GM12878 (cell line): ENCODE measurements at regions not wholly inside any gene's neighbourhood (a gene's known extent, or its start where the extent isn't known, plus 50 kb on each side); places are given as distances from the start of the nearest gene placed in this dataset.

ENCODE experiments used
- CHD4 ChIP-seq: fragments of 200-600 bp; sonication (generic); IDR thresholded peaks from 2 replicates; pipeline ENCODE4 v1.6.1; 2016; ENCODE audit warnings: mild to moderate bottlenecking
- ESRRA ChIP-seq: IDR thresholded peaks from 2 replicates; pipeline ENCODE4 v1.6.1; 2012; ENCODE audit warnings: mild to moderate bottlenecking, low read length, improper control_type of control experiment
- HCFC1 ChIP-seq: fragments of 150-350 bp; IDR thresholded peaks from 2 replicates; pipeline ENCODE4 v1.6.1; 2014; ENCODE audit warnings: low read length
- IKZF1 ChIP-seq: fragments of 450-650 bp; conservative IDR thresholded peaks from 2 replicates; pipeline ENCODE4 v1.6.1; 2017; ENCODE audit warnings: antibody characterized with exemption, mild to moderate bottlenecking
- NFIC ChIP-seq: IDR thresholded peaks from 2 replicates; pipeline ENCODE4 v1.6.1; 2012; ENCODE audit warnings: low read depth, mild to moderate bottlenecking, inconsistent platforms, low read length, moderate library complexity
- SIN3A ChIP-seq: IDR thresholded peaks from 2 replicates; pipeline ENCODE4 v1.6.1; 2012; ENCODE audit warnings: low read depth, low read length, improper control_type of control experiment
- SRF ChIP-seq, 2 experiments: IDR thresholded peaks; 2 replicates each; pipeline ENCODE4 v1.6.1; 2011; ENCODE audit warnings: low read depth in 2 of 2, low read length in 2 of 2, mild to moderate bottlenecking in 1 of 2, moderate library complexity in 1 of 2
- YY1 ChIP-seq: IDR thresholded peaks from 2 replicates; pipeline ENCODE4 v1.6.1; 2011; ENCODE audit warnings: low read depth, mild to moderate bottlenecking, low read length
- TF ChIP-seq, protein P1 (sequence below), 3 experiments: IDR thresholded peaks in 2 of 3; conservative IDR thresholded peaks in 1 of 3; 2 replicates each; pipeline ENCODE4 v1.5.1; 2011; ENCODE audit warnings: low read depth in 3 of 3, low read length in 3 of 3, mild to moderate bottlenecking in 3 of 3, control low read depth in 2 of 3, moderate library complexity in 2 of 3, inconsistent platforms in 1 of 3, mixed read lengths in 1 of 3; ENCODE audit not compliant: control insufficient read depth in 2 of 3, insufficient read depth in 1 of 3; ENCODE audit errors: extremely low read depth in 1 of 3

DNA sequence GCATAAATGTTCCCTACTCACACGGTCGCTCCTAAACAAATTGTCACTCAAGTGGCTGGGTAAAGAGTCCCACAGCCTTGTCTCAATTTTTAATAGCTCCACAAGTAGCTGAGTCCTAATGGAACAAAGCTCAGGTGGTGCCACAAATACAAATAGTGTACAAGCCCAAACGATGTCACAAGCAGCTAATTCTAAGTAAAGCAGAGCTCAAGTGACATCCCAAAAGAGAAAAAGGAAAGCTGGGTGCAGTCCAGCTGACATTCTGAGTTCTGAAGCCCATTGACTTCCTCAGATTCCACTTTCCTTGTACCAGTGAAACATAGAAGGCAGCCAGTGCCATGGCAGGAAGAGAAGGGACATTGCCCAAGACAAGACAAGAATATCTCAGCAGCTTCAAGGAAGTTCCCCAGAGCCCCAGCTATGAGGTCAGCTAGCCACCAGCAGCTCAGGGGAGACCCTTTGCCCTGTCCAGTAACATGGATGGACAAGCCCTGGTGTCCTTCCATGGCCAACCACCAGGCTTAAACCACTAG, 231.2 kb upstream of the SGCD start:
- TF ChIP-seq NFIC (no peak), ESRRA (no peak), SIN3A (no peak), IKZF1 (no peak), CHD4 (no peak), HCFC1 (no peak), YY1 (no peak), SRF (IDR thresholded peaks at IDR 0.05; ENCODE audit: low read depth in 2 of 2, low read length in 2 of 2) (no peak)
- TF ChIP-seq, protein P1, sequence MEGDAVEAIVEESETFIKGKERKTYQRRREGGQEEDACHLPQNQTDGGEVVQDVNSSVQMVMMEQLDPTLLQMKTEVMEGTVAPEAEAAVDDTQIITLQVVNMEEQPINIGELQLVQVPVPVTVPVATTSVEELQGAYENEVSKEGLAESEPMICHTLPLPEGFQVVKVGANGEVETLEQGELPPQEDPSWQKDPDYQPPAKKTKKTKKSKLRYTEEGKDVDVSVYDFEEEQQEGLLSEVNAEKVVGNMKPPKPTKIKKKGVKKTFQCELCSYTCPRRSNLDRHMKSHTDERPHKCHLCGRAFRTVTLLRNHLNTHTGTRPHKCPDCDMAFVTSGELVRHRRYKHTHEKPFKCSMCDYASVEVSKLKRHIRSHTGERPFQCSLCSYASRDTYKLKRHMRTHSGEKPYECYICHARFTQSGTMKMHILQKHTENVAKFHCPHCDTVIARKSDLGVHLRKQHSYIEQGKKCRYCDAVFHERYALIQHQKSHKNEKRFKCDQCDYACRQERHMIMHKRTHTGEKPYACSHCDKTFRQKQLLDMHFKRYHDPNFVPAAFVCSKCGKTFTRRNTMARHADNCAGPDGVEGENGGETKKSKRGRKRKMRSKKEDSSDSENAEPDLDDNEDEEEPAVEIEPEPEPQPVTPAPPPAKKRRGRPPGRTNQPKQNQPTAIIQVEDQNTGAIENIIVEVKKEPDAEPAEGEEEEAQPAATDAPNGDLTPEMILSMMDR (IDR thresholded peaks at IDR 0.05 in 2 of 3, conservative IDR thresholded peaks at IDR 0.05 in 1 of 3; ENCODE audit: control insufficient read depth in 2 of 3, extremely low read depth in 1 of 3, insufficient read depth in 1 of 3, low read depth in 3 of 3, low read length in 3 of 3), result no peak
